ENCODE measurements at regions not wholly inside any gene's neighbourhood (a gene's known extent, or its start where the extent isn't known, plus 50 kb on each side); places are given as distances from the start of the nearest gene placed in this dataset.

DNA sequence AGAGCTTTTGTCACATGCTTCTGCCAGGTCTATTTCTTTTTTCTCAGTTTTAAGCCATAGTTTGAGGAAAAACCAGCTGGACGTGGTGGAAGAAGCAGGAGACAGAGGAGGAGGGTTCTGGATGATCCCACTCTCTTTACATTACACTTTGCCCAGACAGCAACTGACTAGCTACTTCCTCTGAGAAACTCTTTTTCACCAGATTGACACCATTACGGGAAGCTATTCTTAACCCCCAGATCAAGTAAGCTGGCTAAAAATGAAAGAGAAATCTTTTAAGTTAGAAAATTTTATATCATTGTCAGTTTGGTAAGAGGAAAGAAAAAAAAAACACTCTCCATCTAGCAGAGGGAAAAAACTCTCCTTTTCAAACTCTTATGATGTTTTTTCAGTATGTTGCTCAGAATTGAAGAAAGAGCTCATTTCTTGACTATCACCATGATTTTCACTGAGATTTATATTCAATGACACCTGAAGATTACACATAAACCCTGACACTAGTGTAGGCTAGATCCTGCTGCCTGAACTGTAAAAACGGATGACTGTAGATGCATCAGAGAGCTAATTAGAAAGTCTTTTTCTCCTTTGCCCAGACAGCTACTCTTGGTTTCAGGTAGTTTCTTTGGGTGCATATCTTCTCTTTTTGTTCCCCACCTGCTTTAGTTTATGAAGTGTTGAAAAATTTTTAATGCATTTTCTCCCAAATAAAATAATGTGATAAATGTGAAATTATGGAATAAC, 203.1 kb downstream of the TFEC start:
- H3K27me3 ChIP-seq (replicated peaks; ENCODE audit: insufficient read depth, low read length) = no peaks in the 10 kb centered on the region
- H3K27ac ChIP-seq (ENCODE audit: low read length) = peak overlapping the region; percentile 48; the same call in 1 of the 2 replicates
- peaks cover 11% of the 10 kb centered on the region for H3F3A ChIP-seq (ENCODE audit: insufficient read depth, low read length)
- peak overlapping the region; percentile 8 for H3K4me3 ChIP-seq (ENCODE audit: low read length)
- no peaks in the 10 kb centered on the region for H3K9me2 ChIP-seq (replicated peaks; ENCODE audit: insufficient read depth, low read length)
- H2AFZ ChIP-seq (ENCODE audit: low read length) = peak overlapping the region; percentile 14; the same call in 1 of the 2 replicates
- H3K36me3 ChIP-seq (replicated peaks; ENCODE audit: insufficient read depth, low read length) = no peaks in the 10 kb centered on the region
- DNase-seq = peak; percentile 70
- H3K4me1 ChIP-seq (ENCODE audit: low read length) = peaks cover 6% of the 10 kb centered on the region
- no peaks in the 10 kb centered on the region for H3K79me2 ChIP-seq (ENCODE audit: low read length)
- H3K9ac ChIP-seq (ENCODE audit: low read length) = no peak overlapping the region
- no peaks in the 10 kb centered on the region for H4K20me1 ChIP-seq (ENCODE audit: insufficient read depth, low read length)
- H3K9me3 ChIP-seq (replicated peaks; ENCODE audit: insufficient read depth, low read length) = no peaks in the 10 kb centered on the region
- TF ChIP-seq EZH2 (optimal IDR thresholded peaks at IDR 0.05; ENCODE audit: low read depth, low read length) = no peak
- peak overlapping the region; percentile 54 for H3K4me2 ChIP-seq (ENCODE audit: low read depth, low read length)

DNA sequence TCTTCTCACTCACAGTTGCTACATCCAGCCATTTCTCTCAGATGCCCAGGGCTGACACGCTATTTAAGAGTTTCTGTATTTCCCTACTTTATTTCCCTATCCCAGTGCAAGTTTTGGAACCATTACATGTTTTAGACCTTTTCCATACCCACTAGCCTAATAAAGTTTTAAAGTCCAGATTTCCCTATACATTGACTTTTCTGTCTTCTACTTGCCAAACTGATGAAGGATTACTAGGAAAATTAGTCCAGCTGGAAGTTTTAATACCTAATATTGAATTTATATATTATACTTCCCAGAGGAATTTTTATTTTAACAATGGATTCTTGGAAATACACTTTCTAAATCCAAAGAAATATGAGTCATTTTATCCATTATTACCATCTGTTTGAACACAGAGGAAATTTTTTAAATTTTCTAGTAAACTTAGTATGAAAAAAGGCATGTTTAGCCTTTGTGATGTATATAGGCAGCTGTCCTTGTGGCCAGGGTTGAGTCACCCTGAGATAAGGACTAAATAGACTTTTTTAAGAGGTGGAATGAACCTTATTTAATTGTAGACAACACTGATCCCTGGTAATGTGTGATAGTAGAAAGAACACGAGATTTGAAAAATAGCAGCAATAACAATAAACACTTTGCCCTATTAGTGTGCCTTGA, 205.0 kb downstream of the TFEC start:
- no peaks in the 10 kb centered on the region for H3K27me3 ChIP-seq (replicated peaks; ENCODE audit: insufficient read depth, low read length)
- H3K4me2 ChIP-seq (ENCODE audit: low read depth, low read length) = no peak overlapping the region
- H2AFZ ChIP-seq (ENCODE audit: low read length) = no peak overlapping the region
- no peak overlapping the region for H3K4me3 ChIP-seq (ENCODE audit: low read length)
- no peak overlapping the region for H3K9ac ChIP-seq (ENCODE audit: low read length)
- H3K9me2 ChIP-seq (replicated peaks; ENCODE audit: insufficient read depth, low read length) = no peaks in the 10 kb centered on the region
- no peaks in the 10 kb centered on the region for H3K36me3 ChIP-seq (replicated peaks; ENCODE audit: insufficient read depth, low read length)
- no peak overlapping the region for H3K27ac ChIP-seq (ENCODE audit: low read length)
- TF ChIP-seq, protein P1, sequence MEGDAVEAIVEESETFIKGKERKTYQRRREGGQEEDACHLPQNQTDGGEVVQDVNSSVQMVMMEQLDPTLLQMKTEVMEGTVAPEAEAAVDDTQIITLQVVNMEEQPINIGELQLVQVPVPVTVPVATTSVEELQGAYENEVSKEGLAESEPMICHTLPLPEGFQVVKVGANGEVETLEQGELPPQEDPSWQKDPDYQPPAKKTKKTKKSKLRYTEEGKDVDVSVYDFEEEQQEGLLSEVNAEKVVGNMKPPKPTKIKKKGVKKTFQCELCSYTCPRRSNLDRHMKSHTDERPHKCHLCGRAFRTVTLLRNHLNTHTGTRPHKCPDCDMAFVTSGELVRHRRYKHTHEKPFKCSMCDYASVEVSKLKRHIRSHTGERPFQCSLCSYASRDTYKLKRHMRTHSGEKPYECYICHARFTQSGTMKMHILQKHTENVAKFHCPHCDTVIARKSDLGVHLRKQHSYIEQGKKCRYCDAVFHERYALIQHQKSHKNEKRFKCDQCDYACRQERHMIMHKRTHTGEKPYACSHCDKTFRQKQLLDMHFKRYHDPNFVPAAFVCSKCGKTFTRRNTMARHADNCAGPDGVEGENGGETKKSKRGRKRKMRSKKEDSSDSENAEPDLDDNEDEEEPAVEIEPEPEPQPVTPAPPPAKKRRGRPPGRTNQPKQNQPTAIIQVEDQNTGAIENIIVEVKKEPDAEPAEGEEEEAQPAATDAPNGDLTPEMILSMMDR (IDR thresholded peaks at IDR 0.05; ENCODE audit: low read length) = no peak
- TF ChIP-seq EZH2 (optimal IDR thresholded peaks at IDR 0.05; ENCODE audit: low read depth, low read length) (no peak), EZH2phosphoT487 (IDR thresholded peaks at IDR 0.05; ENCODE audit: low read length) (no peak)
- H3K4me1 ChIP-seq (ENCODE audit: low read length) = peaks cover 6% of the 10 kb centered on the region
- no peak for DNase-seq
- H4K20me1 ChIP-seq (ENCODE audit: insufficient read depth, low read length) = no peaks in the 10 kb centered on the region
- peaks cover 11% of the 10 kb centered on the region for H3F3A ChIP-seq (ENCODE audit: insufficient read depth, low read length)
- H3K9me3 ChIP-seq (replicated peaks; ENCODE audit: insufficient read depth, low read length) = no peaks in the 10 kb centered on the region
- no peaks in the 10 kb centered on the region for H3K79me2 ChIP-seq (ENCODE audit: low read length)

DNA sequence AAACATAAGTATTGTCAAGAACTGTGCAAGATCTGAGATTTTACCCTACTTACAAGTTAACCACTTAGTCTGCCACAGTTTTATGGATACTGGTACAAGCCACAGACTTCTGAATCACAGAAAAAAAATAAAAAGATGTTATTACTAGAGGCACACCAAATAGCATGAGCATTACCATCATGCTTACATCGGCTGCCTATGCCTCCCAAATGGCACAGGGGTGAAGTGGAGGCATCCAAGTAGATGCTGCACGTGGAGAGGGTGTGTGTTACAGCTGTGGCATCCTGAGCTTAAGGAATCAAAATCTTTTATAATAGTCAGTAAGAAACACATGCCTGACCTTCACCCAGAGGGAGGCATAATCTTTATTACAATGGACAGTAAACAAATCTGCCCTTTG, 207.8 kb downstream of the TFEC start:
- no peaks in the 10 kb centered on the region for H4K20me1 ChIP-seq (ENCODE audit: insufficient read depth, low read length)
- H2AFZ ChIP-seq (ENCODE audit: low read length) = no peak overlapping the region
- TF ChIP-seq, protein P1 (IDR thresholded peaks at IDR 0.05; ENCODE audit: low read length) = no peak
- no peak for TF ChIP-seq EZH2 (optimal IDR thresholded peaks at IDR 0.05; ENCODE audit: low read depth, low read length)
- TF ChIP-seq EZH2phosphoT487 (IDR thresholded peaks at IDR 0.05; ENCODE audit: low read length) = no peak

DNA sequence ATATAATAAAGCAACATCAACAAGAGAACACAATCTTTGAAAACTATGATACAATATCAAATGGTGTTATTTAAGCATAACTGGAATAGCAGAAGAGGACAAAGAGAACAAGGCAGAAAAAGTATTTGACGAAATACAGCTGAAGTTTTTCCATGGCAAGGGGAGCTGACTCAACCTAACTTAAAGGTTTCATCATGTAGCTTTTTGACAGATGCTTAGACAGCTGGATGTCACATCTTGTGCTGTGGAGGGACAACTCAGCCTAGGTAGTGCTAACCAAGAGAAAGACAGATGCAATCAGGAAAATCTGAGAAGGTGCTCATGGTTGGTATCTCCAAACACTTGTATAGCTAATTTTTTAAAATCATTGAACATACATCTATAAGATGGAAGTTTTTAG, 208.2 kb downstream of the TFEC start:
- Histone ChIP-seq H3K4me3 (ENCODE audit: low read length) (no peak overlapping the region), H4K20me1 (ENCODE audit: insufficient read depth, low read length) (no peaks in the 10 kb centered on the region), H3K9me2 (replicated peaks; ENCODE audit: insufficient read depth, low read length) (no peaks in the 10 kb centered on the region), H2AFZ (ENCODE audit: low read length) (no peak overlapping the region), H3F3A (ENCODE audit: insufficient read depth, low read length) (peaks cover 6% of the 10 kb centered on the region), H3K9me3 (replicated peaks; ENCODE audit: insufficient read depth, low read length) (no peaks in the 10 kb centered on the region), H3K27me3 (replicated peaks; ENCODE audit: insufficient read depth, low read length) (no peaks in the 10 kb centered on the region), H3K9ac (ENCODE audit: low read length) (no peak overlapping the region), H3K27ac (ENCODE audit: low read length) (no peak overlapping the region), H3K4me2 (ENCODE audit: low read depth, low read length) (no peak overlapping the region), H3K79me2 (ENCODE audit: low read length) (no peaks in the 10 kb centered on the region), H3K4me1 (ENCODE audit: low read length) (peaks cover 6% of the 10 kb centered on the region), H3K36me3 (replicated peaks; ENCODE audit: insufficient read depth, low read length) (no peaks in the 10 kb centered on the region)
- no peak for TF ChIP-seq EZH2phosphoT487 (IDR thresholded peaks at IDR 0.05; ENCODE audit: low read length)
- TF ChIP-seq EZH2 (optimal IDR thresholded peaks at IDR 0.05; ENCODE audit: low read depth, low read length) = no peak
- TF ChIP-seq, protein P1 (IDR thresholded peaks at IDR 0.05; ENCODE audit: low read length) = no peak
- DNase-seq = no peak

More for the DNA sequence above, 207.8 kb downstream of the TFEC start:
- Histone ChIP-seq H3K4me3 (ENCODE audit: low read length) (no peak overlapping the region), H3K27me3 (replicated peaks; ENCODE audit: insufficient read depth, low read length) (no peaks in the 10 kb centered on the region), H3K9me2 (replicated peaks; ENCODE audit: insufficient read depth, low read length) (no peaks in the 10 kb centered on the region), H3F3A (ENCODE audit: insufficient read depth, low read length) (peaks cover 10% of the 10 kb centered on the region), H3K4me1 (ENCODE audit: low read length) (peaks cover 6% of the 10 kb centered on the region), H3K4me2 (ENCODE audit: low read depth, low read length) (no peak overlapping the region), H3K27ac (ENCODE audit: low read length) (no peak overlapping the region), H3K79me2 (ENCODE audit: low read length) (no peaks in the 10 kb centered on the region), H3K9me3 (replicated peaks; ENCODE audit: insufficient read depth, low read length) (no peaks in the 10 kb centered on the region), H3K9ac (ENCODE audit: low read length) (no peak overlapping the region), H3K36me3 (replicated peaks; ENCODE audit: insufficient read depth, low read length) (no peaks in the 10 kb centered on the region)
- DNase-seq = no peak
